Type B pancreatic cell (in vitro differentiated cells): ENCODE measurements at regions not wholly inside any gene's neighbourhood (a gene's known extent, or its start where the extent isn't known, plus 50 kb on each side); places are given as distances from the start of the nearest gene placed in this dataset.
A peak's percentile ranks its signal among the peaks of the same experiment; 100 is the strongest.

Experiments
- DNase-seq: peaks from one replicate; pipeline ENCODE4 v3.0.0; 2021; ENCODE audit warnings: mixed read lengths; ENCODE audit not compliant: unreplicated experiment; ENCODE audit errors: extremely low spot score
- H3K27ac Mint-ChIP-seq: 2 replicates; pipeline ENCODE4 v1.8.0; 2021; ENCODE audit warnings: mild to moderate bottlenecking, mixed read lengths
- H3K27me3 Mint-ChIP-seq: 2 replicates; pipeline ENCODE4 v1.8.0; 2021; ENCODE audit warnings: mixed read lengths
- H3K36me3 Mint-ChIP-seq: 2 replicates; pipeline ENCODE4 v1.8.0; 2021; ENCODE audit warnings: mixed read lengths
- H3K4me1 Mint-ChIP-seq: one replicate; pipeline ENCODE4 v1.8.0; 2021; ENCODE audit warnings: mixed read lengths; ENCODE audit not compliant: unreplicated experiment
- H3K4me3 Mint-ChIP-seq: 2 replicates; pipeline ENCODE4 v1.8.0; 2021; ENCODE audit warnings: mild to moderate bottlenecking, mixed read lengths
- H3K9me3 Mint-ChIP-seq: 2 replicates; pipeline ENCODE4 v1.8.0; 2021; ENCODE audit warnings: mixed read lengths
- CTCF ChIP-seq: fragments of 200-600 bp; sonication (generic); conservative IDR thresholded peaks from 2 replicates; pipeline ENCODE4 v1.5.0; 2021; ENCODE audit warnings: antibody characterized with exemption, mild to moderate bottlenecking

GRCh38 chr7:131649003-131649541 is 92.6 kb upstream of the PODXL start:
- H3K36me3 Mint-ChIP-seq = no peaks in the 10 kb centered on the region
- H3K27ac Mint-ChIP-seq = peak overlapping the region; percentile 2
- TF ChIP-seq CTCF = no peak
- H3K9me3 Mint-ChIP-seq = no peaks in the 10 kb centered on the region
- H3K4me1 Mint-ChIP-seq = peaks cover 7% of the 10 kb centered on the region
- no peak for DNase-seq
- H3K4me3 Mint-ChIP-seq = no peak overlapping the region
- no peaks in the 10 kb centered on the region for H3K27me3 Mint-ChIP-seq

- Mint-ChIP-seq H3K27ac (peak overlapping the region; percentile 2), H3K9me3 (no peaks in the 10 kb centered on the region)
- no peak for DNase-seq
Observed at GRCh38 chr7:131648491-131648890, 92.1 kb upstream of the PODXL start.

GRCh38 chr7:131646203-131646602 is 89.8 kb upstream of the PODXL start:
- H3K36me3 Mint-ChIP-seq = no peaks in the 10 kb centered on the region
- H3K4me1 Mint-ChIP-seq = peaks cover 12% of the 10 kb centered on the region
- no peak for DNase-seq
- no peak overlapping the region for H3K4me3 Mint-ChIP-seq
- H3K27ac Mint-ChIP-seq = no peak overlapping the region
- no peaks in the 10 kb centered on the region for H3K9me3 Mint-ChIP-seq
- TF ChIP-seq CTCF = no peak
- H3K27me3 Mint-ChIP-seq = peaks cover 5% of the 10 kb centered on the region

More at GRCh38 chr7:131648491-131648890, 92.1 kb upstream of the PODXL start:
- H3K4me1 Mint-ChIP-seq = peaks cover 7% of the 10 kb centered on the region
- TF ChIP-seq CTCF = no peak
- no peak overlapping the region for H3K4me3 Mint-ChIP-seq
- H3K36me3 Mint-ChIP-seq = no peaks in the 10 kb centered on the region
- no peaks in the 10 kb centered on the region for H3K27me3 Mint-ChIP-seq

- TF ChIP-seq CTCF = no peak
- Mint-ChIP-seq H3K4me1 (peaks cover 27% of the 10 kb centered on the region), H3K27ac (peak overlapping the region; percentile 1), H3K27me3 (peaks cover 5% of the 10 kb centered on the region), H3K4me3 (no peak overlapping the region), H3K36me3 (no peaks in the 10 kb centered on the region), H3K9me3 (no peaks in the 10 kb centered on the region)
- DNase-seq = no peak
Observed at GRCh38 chr7:131642429-131642828, 86.0 kb upstream of the PODXL start.

GRCh38 chr7:131640686-131641085 is 84.3 kb upstream of the PODXL start:
- no peak for DNase-seq
- Mint-ChIP-seq H3K36me3 (no peaks in the 10 kb centered on the region), H3K4me1 (peaks cover 27% of the 10 kb centered on the region), H3K4me3 (no peak overlapping the region), H3K27ac (no peak overlapping the region), H3K27me3 (peaks cover 5% of the 10 kb centered on the region), H3K9me3 (no peaks in the 10 kb centered on the region)
- TF ChIP-seq CTCF = no peak
